Motor neuron (in vitro differentiated cells): ENCODE measurements at regions not wholly inside any gene's neighbourhood (a gene's known extent, or its start where the extent isn't known, plus 50 kb on each side); places are given as distances from the start of the nearest gene placed in this dataset.
"Not testable (repeated sequence)": the region's sequence is repeated elsewhere in the genome, so short reads cannot be mapped to it uniquely, and the experiment has no call there.

ENCODE experiments used
- ATAC-seq, 8 experiments: fragments of 200-7000 bp; cut with Tn5 transposase; replicated peaks in 6 of 8; 2 replicates each; pipeline ENCODE4 v1.8.0; 2021; ENCODE audit warnings: mild to moderate bottlenecking in 8 of 8, moderate library complexity in 8 of 8
- H3K27ac ChIP-seq, 2 donors: fragments of 250-450 bp; sonication (Bioruptor Pico); 2 replicates each; pipeline ENCODE4 v1.9.0; 2021; ENCODE audit warnings: antibody characterized with exemption in 2 of 2, mild to moderate bottlenecking in 2 of 2, moderate library complexity in 1 of 2
- H3K4me1 ChIP-seq, 2 donors: fragments of 250-450 bp; sonication (Bioruptor Pico); replicated peaks in 1 of 2; 2 replicates each; pipeline ENCODE4 v1.6.1; 2021; ENCODE audit warnings: antibody characterized with exemption in 2 of 2, mild to moderate bottlenecking in 2 of 2, moderate library complexity in 1 of 2
- H3K4me3 ChIP-seq, 5 donors: fragments of 250-450 bp; sonication (Bioruptor Pico); 2 replicates each; pipeline ENCODE4 v1.9.0; 2021; ENCODE audit warnings: antibody characterized with exemption in 5 of 5, mild to moderate bottlenecking in 5 of 5, moderate library complexity in 4 of 5
- WGBS, 10 experiments: fragments of 450-650 bp; shearing (Covaris generic); methylation state at CpG; one replicate each; pipeline ENCODE4 v1.0.0; 2022; 5-methylcytosine and 5-hydroxymethylcytosine counted together
- in situ Hi-C, 9 experiments: fragments of 400-800 bp; cut with MboI; loops; one replicate each; pipeline ENCODE4 v1.15.0; 2021; ENCODE audit warnings: low sequenced_read_pairs in 9 of 9, low pct_unique_long_range_greater_than_20kb in 2 of 9; ENCODE audit not compliant: unreplicated experiment in 9 of 9

- WGBS, 10 experiments, result 0 to 94% (median 77%) methylated on average over 1 to 2 of the region's 2 CpGs
- in situ Hi-C loops, result loop anchor here in 1 of 9 experiments (25.0 kb wide), 1 partner anchor 257 kb away; no protein-coding TSS in a partner anchor
- ATAC-seq, result no peak
These were observed 275.9 kb downstream of the ZIC4 start for GRCh38 chr3:147130461-147130860.

GRCh38 chr3:147129665-147130064, 276.7 kb downstream of the ZIC4 start:
- ATAC-seq, result no peak
- no peak overlapping the region for H3K27ac ChIP-seq
- H3K4me1 ChIP-seq, result no peaks in the 10 kb centered on the region
- WGBS, 10 experiments, result 80 to 100% (median 95%) methylated on average over 1 to 8 of the region's 8 CpGs; no CpG with 5 or more reads in 3 of the 10 experiments
- H3K4me3 ChIP-seq, result no peak overlapping the region
- in situ Hi-C loops, result loop anchor here in 1 of 9 experiments (25.0 kb wide), 1 partner anchor 258 kb away; no protein-coding TSS in a partner anchor

More at GRCh38 chr3:147130461-147130860, 275.9 kb downstream of the ZIC4 start:
- H3K4me1 ChIP-seq, result no peaks in the 10 kb centered on the region
- no peak overlapping the region for H3K27ac ChIP-seq
- no peak overlapping the region for H3K4me3 ChIP-seq

DNA sequence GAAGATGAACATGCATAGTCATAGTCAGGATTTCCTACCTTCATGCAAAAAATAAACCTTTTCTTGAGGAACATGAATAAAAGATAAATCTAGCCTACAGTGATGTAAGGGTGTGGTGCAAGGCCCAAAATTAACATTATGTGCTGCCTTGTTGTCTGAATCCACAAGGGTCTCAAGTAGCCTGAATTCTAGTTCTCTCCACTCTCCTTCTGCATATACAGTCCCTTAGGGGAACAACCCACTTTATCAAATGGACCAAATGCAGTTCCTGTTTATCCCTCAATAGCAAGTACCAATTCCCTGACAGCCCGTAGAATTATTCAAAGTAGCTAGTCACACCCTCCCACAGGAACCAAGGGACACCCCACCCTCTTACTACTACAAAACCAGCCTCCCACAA, 284.0 kb downstream of the ZIC4 start:
- 0 to 100% (median 83%) methylated on average over 1 of the region's 1 CpG; no CpG with 5 or more reads in 7 of the 10 experiments for WGBS, 10 experiments
- Histone ChIP-seq H3K4me1 (no peaks in the 10 kb centered on the region), H3K27ac (no peak overlapping the region), H3K4me3 (no peak overlapping the region)
- in situ Hi-C loops, result no loop called here
- peak in 3 of 8 experiments; percentile 40 to 93 (median 90) for ATAC-seq

GRCh38 chr3:147119989-147120388, 286.4 kb downstream of the ZIC4 start:
- in situ Hi-C loops, result no loop called here
- H3K27ac ChIP-seq, result no peak overlapping the region
- WGBS, 10 experiments, result 0 to 37% (median 19%) methylated on average over 3 to 4 of the region's 4 CpGs
- ATAC-seq, result no peak
- no peak overlapping the region for H3K4me3 ChIP-seq
- H3K4me1 ChIP-seq, result no peaks in the 10 kb centered on the region

DNA sequence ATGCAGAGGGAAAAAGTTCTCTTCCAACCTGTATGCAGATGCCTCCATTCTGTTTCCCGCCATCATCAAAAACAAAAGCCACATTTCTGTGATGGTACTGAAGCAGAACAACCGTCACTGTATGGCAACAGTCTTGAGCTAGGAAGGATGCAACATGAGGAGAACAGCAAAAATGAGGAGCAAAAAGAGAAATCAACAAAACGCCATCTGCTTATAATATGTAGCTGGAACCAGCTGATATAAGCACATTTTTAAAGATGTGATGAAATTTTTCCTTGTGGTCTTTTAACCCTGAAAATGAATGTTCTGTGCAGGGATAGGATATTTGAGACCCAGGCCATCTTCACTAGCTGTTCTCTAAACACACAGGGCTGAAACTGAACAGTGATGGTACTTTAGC, 287.0 kb downstream of the ZIC4 start:
- H3K4me1 ChIP-seq, result no peaks in the 10 kb centered on the region
- no peak overlapping the region for H3K27ac ChIP-seq
- in situ Hi-C loops, result no loop called here
- no peak overlapping the region for H3K4me3 ChIP-seq
- 54 to 100% (median 86%) methylated on average over 1 to 3 of the region's 3 CpGs; no CpG with 5 or more reads in 1 of the 10 experiments for WGBS, 10 experiments
- no peak for ATAC-seq

GRCh38 chr3:147118611-147119010, 287.7 kb downstream of the ZIC4 start:
- H3K4me1 ChIP-seq, result no peaks in the 10 kb centered on the region
- H3K27ac ChIP-seq, result no peak overlapping the region
- in situ Hi-C loops, result no loop called here
- no peak for ATAC-seq
- 60 to 100% (median 91%) methylated on average over 1 to 5 of the region's 5 CpGs; no CpG with 5 or more reads in 1 of the 10 experiments for WGBS, 10 experiments
- no peak overlapping the region for H3K4me3 ChIP-seq

DNA sequence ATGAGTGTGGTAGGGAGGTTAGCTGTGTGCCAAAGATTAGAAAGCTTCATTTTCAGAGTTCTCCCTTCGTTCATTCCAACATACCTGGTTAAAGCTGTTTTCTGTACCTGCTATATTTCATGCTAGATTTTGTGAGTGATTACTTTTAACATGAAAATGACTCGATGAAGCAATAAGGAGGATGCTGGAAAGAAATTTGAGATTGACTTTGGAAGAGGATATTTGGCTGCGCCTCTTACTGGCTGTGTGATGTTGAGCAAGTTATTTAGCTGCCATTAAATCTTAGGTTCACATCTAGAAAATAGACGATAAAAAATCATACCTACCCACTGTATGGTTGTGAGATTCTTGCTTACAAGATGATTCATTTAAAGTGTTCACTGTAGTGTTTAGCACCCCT, 288.7 kb downstream of the ZIC4 start:
- Histone ChIP-seq H3K4me3 (no peak overlapping the region), H3K27ac (no peak overlapping the region), H3K4me1 (no peaks in the 10 kb centered on the region)
- in situ Hi-C loops, result no loop called here
- no peak for ATAC-seq
- WGBS, 10 experiments, result 0 to 100% (median 76%) methylated on average over 1 to 4 of the region's 4 CpGs; no CpG with 5 or more reads in 1 of the 10 experiments

DNA sequence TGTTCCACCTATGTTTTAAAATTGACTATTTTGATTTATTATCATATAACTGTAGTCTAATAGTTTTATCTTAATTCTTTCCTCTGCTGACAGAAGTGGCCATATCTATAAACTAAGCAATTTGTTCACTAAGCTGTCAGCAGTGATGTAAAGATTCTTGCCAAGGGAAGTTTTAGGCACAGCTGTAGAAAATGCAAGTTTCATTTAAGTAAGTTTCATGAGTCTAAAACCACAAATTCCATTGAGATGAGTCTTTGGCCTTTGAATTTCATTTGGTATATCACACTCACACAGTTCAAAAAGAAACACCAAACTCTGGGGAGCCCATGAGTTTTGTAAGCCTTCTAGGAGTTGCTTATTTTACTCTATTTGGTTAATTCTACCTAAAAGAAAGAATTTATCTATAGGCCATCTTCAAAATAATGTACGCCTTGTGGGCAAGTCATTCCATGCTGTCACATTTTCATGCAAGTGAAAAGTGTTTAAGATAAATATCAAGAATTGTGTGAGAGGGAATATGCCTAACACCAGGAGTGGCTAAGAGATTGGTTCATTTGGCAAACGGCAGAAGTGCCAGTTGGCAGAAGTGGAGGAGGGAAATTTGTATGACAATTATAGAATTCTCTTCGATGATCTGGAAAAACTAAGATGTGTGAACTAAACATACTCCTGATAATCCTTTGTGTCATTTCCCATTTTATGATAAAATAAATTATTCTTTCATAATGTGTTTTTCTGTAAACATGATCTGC, 292.9 kb downstream of the ZIC4 start:
- no peak overlapping the region for H3K4me3 ChIP-seq
- ATAC-seq, result peak in 2 of 8 experiments; percentile 95 to 98
- 33 to 100% (median 92%) methylated on average over 1 to 3 of the region's 3 CpGs; no CpG with 5 or more reads in 1 of the 10 experiments for WGBS, 10 experiments
- no peak overlapping the region for H3K27ac ChIP-seq
- no peaks in the 10 kb centered on the region for H3K4me1 ChIP-seq
- in situ Hi-C loops, result no loop called here

DNA sequence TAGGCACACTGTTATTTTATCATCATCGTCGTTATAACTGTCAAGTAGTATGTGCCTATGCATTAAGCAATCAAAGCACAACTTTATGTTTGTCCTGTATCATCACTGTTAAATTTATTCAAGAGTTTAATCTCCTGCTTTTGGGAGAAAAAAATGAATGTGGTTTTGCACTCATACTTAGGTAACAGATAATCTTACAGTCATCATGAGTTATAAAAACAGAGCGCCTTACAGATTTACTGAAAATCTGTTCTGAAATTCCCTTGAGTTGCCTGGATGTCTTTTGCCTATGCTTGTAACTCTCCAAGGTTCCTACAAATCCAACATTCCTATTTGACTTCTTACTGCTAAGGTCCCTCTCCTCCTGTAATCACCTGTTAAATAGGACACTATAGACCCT, 307.3 kb downstream of the ZIC4 start:
- WGBS, 10 experiments, result 76 to 100% (median 95%) methylated on average over 1 to 3 of the region's 3 CpGs
- Histone ChIP-seq H3K4me3 (no peak overlapping the region), H3K27ac (no peak overlapping the region), H3K4me1 (no peaks in the 10 kb centered on the region)
- in situ Hi-C loops, result no loop called here
- no peak for ATAC-seq

GRCh38 chr3:147090461-147090860, 315.9 kb downstream of the ZIC4 start:
- no peak for ATAC-seq
- H3K4me1 ChIP-seq, result no peaks in the 10 kb centered on the region
- 18 to 86% (median 48%) methylated on average over 1 to 2 of the region's 2 CpGs for WGBS, 10 experiments
- in situ Hi-C loops, result no loop called here
- H3K4me3 ChIP-seq, result no peak overlapping the region
- H3K27ac ChIP-seq, result no peak overlapping the region

DNA sequence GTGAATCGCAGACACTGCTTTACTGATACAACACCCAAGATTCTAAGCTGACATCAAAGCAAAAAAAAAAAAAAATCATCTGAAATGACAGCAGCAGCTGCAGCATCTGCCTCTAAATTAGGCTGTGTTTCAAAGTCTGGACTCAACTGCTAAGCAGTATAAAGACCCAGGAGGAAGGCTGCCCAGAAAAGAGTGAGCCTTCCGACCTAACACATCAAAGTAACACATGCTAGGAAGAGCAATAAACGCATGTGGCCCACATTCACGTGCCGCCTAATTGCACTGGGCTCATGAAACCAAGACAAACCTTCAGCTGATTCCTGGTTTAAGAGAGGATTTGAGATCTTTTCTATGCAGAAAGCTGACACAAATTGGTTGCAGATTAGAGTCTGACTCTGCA, 317.1 kb downstream of the ZIC4 start:
- in situ Hi-C loops, result no loop called here
- no peak overlapping the region for H3K27ac ChIP-seq
- no peak for ATAC-seq
- no peaks in the 10 kb centered on the region for H3K4me1 ChIP-seq
- WGBS, 10 experiments, result 20 to 69% (median 52%) methylated on average over 3 to 5 of the region's 5 CpGs; no CpG with 5 or more reads in 2 of the 10 experiments
- no peak overlapping the region for H3K4me3 ChIP-seq

DNA sequence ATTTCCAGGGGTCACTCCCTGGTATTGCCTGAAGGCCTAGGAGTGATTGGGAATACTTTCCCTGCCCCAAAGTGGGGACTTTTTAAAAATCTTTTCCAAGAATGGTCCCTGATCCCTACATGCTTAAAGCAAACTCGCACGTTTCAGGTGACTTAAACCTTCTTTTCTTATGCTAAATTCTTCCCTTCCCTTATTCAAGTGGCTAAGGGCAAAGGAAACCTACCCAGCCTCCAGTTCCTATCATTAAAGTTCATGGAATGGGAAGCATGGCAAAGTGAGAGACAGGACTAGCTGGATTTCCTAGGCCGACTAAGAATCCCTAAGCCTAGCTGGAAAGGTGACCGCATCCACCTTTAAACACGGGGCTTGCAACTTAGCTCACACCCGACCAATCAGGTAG, 346.8 kb downstream of the ZIC4 start:
- H3K4me3 ChIP-seq, ATAC-seq: not testable (repeated sequence)
- WGBS, 10 experiments, result 58 to 88% (median 70%) methylated on average over 1 to 6 of the region's 6 CpGs; no CpG with 5 or more reads in 4 of the 10 experiments

DNA sequence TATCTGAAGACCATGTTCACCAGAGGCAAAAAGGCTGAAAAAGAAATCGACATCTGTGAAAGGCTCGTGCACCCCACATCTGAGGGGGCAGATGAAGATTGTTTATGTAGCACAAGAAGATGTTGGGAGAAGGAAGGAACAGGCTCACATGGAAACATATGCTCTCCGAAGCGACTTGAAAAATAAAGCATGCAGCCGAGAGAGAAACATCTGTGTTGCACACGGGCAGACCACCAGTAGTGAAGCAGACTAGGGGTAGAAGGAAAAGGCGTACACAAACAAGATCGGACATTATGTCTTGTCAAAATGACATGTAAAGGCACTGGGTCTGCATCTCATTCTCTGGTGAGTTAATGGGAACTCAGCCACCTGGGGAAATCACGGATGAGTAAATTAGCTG, 356.5 kb downstream of the ZIC4 start:
- in situ Hi-C loops, result no loop called here
- H3K4me3 ChIP-seq, result no peak overlapping the region
- no peak for ATAC-seq
- no peak overlapping the region for H3K27ac ChIP-seq
- WGBS, 10 experiments, result 5 to 95% (median 69%) methylated on average over 4 to 9 of the region's 9 CpGs
- H3K4me1 ChIP-seq, result peaks cover 0 to 5% of the 10 kb centered on the region in 2 donors

More for the DNA sequence above, 346.8 kb downstream of the ZIC4 start:
- in situ Hi-C loops, H3K27ac ChIP-seq, H3K4me1 ChIP-seq: not testable (repeated sequence)

DNA sequence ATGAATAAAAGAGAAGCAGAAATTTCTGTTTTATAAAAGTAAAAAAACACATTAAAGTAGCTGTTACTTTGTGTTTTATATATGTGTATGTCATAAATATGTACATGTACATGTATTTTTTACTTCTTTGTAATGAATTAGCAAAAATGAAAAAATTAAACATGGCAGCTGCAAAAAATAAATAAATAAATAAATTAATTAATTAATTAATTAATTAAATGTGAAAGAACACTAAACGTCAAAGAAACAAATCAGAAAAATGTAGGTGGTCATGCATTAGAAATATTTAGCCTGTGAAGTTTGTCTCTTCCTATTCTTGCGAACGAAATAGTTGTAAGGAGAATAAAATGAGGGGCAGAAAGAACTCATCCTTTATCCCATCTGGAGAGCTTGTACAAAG, 357.0 kb downstream of the ZIC4 start:
- WGBS, 10 experiments, result 53 to 88% (median 81%) methylated on average over 2 to 3 of the region's 3 CpGs
- ATAC-seq, result no peak
- in situ Hi-C loops, result no loop called here
- Histone ChIP-seq H3K4me3 (no peak overlapping the region), H3K4me1 (peaks cover 0 to 5% of the 10 kb centered on the region in 2 donors), H3K27ac (no peak overlapping the region)
